ENCODE measurements at regions not wholly inside any gene's neighbourhood (a gene's known extent, or its start where the extent isn't known, plus 50 kb on each side); places are given as distances from the start of the nearest gene placed in this dataset.
"Not testable (repeated sequence)": the region's sequence is repeated elsewhere in the genome, so short reads cannot be mapped to it uniquely, and the experiment has no call there.

GRCh38 chr5:136453199-136453598 is 87.9 kb upstream of the TRPC7 start:
- DNase-seq: no peak

GRCh38 chr5:136447576-136447975 is 82.2 kb upstream of the TRPC7 start:
- not testable (repeated sequence) for DNase-seq

GRCh38 chr5:136446565-136446964 is 81.2 kb upstream of the TRPC7 start:
- DNase-seq: no peak

GRCh38 chr5:136444099-136444498 is 78.8 kb upstream of the TRPC7 start:
- DNase-seq: not testable (repeated sequence)

GRCh38 chr5:136439367-136439766 is 74.0 kb upstream of the TRPC7 start:
- no peak for DNase-seq

- no peak for DNase-seq
These were observed 70.7 kb upstream of the TRPC7 start for GRCh38 chr5:136435946-136436543.

- no peak for DNase-seq
These were observed 69.5 kb upstream of the TRPC7 start for GRCh38 chr5:136434795-136435194.

GRCh38 chr5:136432705-136433104 is 67.4 kb upstream of the TRPC7 start:
- DNase-seq: no peak

- DNase-seq: no peak
These were observed 64.7 kb upstream of the TRPC7 start for GRCh38 chr5:136430081-136430480.

GRCh38 chr5:136427426-136427825 is 62.1 kb upstream of the TRPC7 start:
- DNase-seq: no peak

GRCh38 chr5:136425921-136426320 is 60.6 kb upstream of the TRPC7 start:
- DNase-seq: no peak

- DNase-seq: peak; percentile 30
These were observed 59.7 kb upstream of the TRPC7 start for GRCh38 chr5:136424835-136425584.

GRCh38 chr5:136423944-136424606 is 58.7 kb upstream of the TRPC7 start:
- DNase-seq: no peak

- no peak for DNase-seq
These were observed 55.0 kb upstream of the TRPC7 start for GRCh38 chr5:136420168-136420898.

GRCh38 chr5:136418301-136418700 is 53.0 kb upstream of the TRPC7 start:
- no peak for DNase-seq
